SU-DHL-6 (cell line): ENCODE measurements at regions not wholly inside any gene's neighbourhood (a gene's known extent, or its start where the extent isn't known, plus 50 kb on each side); places are given as distances from the start of the nearest gene placed in this dataset.

Source experiments
- CTCF ChIP-seq: fragments of 200-600 bp; sonication (generic); IDR thresholded peaks from one replicate; pipeline ENCODE4 v1.5.1; 2017; ENCODE audit warnings: antibody characterized with exemption, mild to moderate bottlenecking, low read length, moderate library complexity; ENCODE audit not compliant: insufficient read depth, poor library complexity, severe bottlenecking
- EZH2phosphoT487 ChIP-seq: fragments of 200-600 bp; sonication (generic), shearing (Covaris generic); conservative IDR thresholded peaks from 2 replicates; pipeline ENCODE4 v1.6.1; 2018; ENCODE audit warnings: mild to moderate bottlenecking, antibody characterized with exemption, low read length, moderate library complexity, mixed read lengths

GRCh38 chr2:176619504-176619903, 350.3 kb downstream of the MTX2 start:
- TF ChIP-seq CTCF (no peak), EZH2phosphoT487 (no peak)
